HG02840 (cell line): ENCODE measurements at regions not wholly inside any gene's neighbourhood (a gene's known extent, or its start where the extent isn't known, plus 50 kb on each side); places are given as distances from the start of the nearest gene placed in this dataset.
"Not testable (repeated sequence)": the region's sequence is repeated elsewhere in the genome, so short reads cannot be mapped to it uniquely, and the experiment has no call there.

Experiments
- ATAC-seq: cut with Tn5 transposase; IDR thresholded peaks from one replicate; pipeline ENCODE4 v1.9.1; 2021; ENCODE audit warnings: mild to moderate bottlenecking, moderate library complexity, moderate number of reproducible peaks; ENCODE audit not compliant: unreplicated experiment, low FRiP score

GRCh38 chr4:153098427-153098826 is 105.8 kb upstream of the TRIM2 start:
- ATAC-seq: no peak

DNA sequence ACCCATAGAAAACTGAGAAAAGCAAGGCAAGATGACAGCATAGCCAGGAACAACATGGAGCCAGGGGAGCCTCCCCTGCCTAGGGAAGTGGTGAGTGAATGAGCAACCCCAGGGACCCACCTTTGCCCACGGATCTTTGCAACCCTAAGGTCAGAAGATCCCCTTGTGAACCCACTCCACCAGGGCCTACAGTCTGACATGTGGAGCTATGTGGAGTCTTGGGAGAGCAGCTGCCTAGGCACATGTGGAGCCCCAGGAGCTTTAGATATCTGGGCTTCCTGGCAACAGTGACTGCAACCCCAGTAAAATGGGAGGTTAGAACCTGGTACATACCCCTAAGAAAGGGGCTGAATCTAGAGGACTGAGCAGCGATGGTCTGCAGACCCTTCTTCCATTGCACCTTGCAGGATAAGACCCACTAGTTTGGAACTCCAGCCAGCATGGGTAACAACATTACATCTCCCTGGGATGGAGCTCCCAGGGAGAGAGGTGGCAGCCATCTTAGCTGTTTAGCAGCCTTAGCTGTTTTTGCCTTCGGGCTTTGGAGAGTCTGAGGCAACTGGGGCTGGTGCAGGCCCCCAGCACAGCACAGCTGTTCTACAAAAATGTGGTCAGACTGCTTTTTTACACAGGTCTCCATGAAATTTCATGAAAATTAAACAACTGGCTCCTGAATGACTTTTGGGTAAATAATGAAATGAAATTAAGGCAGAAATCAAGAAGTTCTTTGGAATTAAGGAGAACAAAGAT is 104.7 kb upstream of the TRIM2 start:
- no peak for ATAC-seq

GRCh38 chr4:153106736-153107135 is 97.5 kb upstream of the TRIM2 start:
- ATAC-seq: not testable (repeated sequence)

DNA sequence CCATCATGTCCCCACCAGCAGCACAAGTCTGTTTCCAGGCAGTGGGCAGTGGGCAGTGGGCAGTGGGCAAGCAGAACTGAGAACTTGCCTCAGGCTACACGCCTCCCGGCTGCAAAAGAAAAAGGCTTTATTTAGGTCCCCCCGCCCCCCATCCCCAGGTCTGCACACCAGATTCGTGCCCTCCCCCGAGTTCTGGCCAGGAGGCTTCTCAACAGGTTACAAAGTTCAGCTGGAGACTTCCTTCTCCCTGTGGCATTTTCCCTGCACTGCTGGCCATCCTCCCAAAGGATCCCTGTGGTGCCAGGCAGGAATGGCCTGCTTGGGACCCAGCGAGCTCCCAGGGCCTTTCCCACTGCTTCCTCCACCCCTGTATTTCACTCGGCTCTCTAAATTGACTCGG is 97.0 kb upstream of the TRIM2 start:
- ATAC-seq: no peak

DNA sequence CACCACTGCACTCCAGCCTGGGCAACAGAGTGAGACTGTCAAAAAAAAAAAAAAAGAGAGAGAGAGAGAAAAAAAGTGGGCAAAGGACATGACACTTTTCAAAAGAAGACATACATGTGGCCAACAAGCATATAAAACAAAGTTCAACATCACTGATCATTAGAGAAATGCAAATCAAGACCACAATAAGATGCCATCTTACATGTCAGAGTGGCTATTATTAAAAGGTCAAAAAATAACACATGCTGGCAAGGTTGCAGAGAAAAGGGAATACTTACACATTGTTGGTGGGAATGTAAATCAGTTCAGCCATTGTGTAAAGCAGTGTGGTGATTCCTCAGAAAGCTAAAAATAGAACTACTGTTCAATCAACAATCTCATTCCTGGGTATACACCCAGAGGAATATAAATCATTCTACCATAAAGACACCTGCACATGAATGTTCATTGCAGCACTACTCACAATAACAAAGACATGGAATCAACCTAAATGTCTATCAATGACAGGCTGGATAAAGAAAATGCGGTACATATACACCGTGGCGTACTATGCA is 94.9 kb upstream of the TRIM2 start:
- no peak for ATAC-seq

DNA sequence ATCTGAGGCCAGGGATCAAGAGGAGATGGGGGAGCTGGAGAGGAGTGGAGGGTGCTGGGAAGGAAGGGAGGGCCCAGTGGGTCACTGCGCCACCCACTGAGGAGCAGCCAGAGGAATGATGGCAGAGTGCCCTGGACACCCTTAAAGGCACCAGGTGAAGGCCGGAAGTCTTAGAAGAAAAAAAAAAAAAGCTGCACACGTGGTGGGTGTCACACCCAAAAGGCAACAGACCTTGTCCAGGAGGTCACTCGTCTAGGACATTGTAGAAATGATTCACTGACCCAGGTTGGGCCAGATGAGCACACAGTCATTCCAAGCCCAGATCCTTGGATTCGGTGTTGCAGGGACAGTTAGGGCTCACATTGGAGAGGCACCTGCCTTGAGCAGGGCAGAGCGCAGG is 93.5 kb upstream of the TRIM2 start:
- ATAC-seq: no peak

DNA sequence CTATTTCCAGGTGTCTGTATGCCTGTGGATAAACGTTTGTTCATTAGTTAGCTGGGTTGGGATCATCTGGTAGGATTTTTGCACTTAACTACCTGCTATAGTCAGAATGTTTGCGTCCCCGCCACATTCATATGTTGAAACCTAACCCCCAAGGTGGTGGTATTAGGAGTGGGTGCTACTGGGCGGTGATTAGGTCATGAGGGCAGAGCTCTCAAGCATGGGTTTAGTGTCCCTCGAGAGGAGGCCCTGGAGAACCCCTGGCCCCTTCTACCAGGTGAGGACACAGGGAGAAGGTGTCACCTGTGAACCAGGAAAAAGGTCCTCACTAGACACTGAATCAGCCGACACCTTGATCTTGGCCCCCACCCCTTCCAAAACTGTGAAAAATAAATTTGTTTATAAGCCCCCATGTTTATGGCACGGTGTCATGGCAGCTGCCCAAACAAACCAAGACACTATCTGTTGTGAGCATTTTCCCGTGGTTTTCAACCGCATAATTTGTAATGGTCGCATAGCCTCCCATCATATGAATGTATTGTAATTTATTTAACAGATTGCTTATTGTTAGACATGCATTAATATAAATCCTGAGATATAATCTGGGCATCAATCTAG is 92.7 kb upstream of the TRIM2 start:
- ATAC-seq: no peak

GRCh38 chr4:153112041-153112441 is 92.2 kb upstream of the TRIM2 start:
- no peak for ATAC-seq

- ATAC-seq: no peak
Measured at GRCh38 chr4:153113061-153113837, 91.0 kb upstream of the TRIM2 start.

- ATAC-seq: no peak
Measured at GRCh38 chr4:153113838-153114105, 90.5 kb upstream of the TRIM2 start.

GRCh38 chr4:153114771-153115321 is 89.4 kb upstream of the TRIM2 start:
- no peak for ATAC-seq

DNA sequence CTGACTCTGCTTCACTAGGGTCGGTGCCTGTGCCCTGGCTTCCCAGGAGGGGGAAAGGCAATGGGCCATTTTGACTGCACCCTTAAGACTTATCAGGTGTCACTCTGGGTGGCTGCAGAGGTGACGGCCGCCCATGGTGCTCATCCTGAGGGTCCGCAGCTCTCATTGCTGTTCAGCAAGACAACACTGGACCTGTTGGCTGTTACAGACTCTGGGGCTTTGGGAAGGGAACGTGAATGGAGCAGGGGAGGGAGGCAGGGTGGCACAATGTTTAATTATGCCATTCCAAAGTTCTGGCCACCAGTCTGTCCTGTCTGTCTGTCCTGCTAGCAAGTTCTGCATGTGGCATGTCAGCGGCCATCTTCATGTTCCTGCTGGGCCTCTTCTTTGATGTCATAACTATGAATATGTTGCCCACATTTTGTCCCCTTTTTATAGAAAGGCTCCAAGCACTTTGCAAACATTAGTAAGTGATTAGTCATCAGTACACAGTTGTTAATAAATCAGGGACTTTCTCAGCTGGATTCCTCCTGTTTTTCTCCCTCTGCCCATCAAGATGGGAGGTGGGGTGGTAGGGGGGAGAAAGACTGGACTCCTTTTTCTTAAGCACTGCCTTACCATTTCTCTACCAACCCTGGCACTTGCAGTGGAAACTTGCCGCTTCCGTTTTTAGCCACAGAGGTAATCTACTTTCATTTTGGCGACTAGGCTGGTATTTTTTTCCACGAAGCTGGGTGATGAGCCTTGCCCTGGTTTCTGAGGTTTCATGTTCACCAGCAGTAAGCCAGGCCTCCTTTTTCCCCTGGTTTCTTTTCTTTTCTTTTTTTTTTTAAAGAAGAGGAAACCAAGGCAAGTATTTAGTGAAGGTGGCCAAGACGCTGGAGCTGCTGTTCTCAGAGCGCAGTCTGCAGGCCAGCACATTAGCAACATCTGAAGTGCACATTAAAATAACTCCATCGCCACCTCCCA is 88.6 kb upstream of the TRIM2 start:
- ATAC-seq: no peak

DNA sequence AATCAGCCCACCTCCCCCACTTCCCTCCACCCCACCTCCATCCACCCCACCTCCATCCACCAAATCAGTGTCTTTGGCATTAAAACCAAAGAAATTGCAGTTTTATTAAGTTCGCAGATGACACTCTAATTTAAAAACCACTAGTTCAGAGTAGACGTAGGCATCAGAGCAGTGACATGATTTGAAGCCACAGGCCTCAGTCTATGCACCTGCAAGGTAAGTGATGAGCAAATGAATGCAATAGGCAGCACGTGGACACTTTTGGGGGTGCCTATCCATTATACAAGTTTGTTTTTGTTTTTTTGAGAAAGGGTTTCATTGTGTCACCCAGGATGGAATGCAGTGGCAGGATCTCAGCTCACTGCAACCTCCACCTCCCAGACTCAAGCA is 88.0 kb upstream of the TRIM2 start:
- ATAC-seq: no peak

- no peak for ATAC-seq
Measured at GRCh38 chr4:153116801-153117200, 87.4 kb upstream of the TRIM2 start.

DNA sequence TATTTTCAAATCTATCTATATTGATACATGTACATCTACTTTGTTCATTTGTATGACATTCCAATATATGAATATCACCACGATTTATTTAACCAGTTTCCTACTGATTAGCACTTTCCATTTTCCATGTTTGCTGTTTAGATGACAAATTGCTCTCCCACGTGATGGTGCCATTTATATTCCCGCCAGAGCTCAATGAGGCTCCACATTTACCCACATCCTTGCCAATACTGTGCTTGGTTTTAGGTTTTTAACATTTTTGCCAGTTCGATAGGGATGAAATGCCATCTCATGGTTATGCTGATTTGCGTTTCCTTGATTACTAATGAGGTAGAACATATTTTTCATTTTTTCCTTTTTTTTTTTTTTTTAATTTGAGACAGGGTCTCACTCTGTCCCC is 86.7 kb upstream of the TRIM2 start:
- ATAC-seq: no peak

DNA sequence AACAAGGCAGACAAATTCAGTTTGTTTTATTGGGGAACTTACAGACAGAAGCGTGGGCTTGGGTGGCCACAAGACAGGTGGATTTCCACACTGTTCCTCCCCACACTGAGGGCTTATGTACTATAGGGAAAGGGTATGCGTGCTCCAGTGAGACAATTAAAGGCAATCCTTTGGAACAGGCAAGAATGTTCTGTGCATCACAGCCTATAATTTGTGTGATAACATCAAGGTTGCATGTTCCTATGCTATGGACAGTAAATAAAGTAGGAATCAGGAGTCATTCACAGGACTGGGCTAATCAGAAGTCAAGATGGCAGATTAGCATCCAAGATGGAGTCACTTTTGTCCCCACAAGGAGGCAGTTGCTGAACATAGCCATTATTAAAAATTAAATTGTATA is 84.6 kb upstream of the TRIM2 start:
- ATAC-seq: no peak

DNA sequence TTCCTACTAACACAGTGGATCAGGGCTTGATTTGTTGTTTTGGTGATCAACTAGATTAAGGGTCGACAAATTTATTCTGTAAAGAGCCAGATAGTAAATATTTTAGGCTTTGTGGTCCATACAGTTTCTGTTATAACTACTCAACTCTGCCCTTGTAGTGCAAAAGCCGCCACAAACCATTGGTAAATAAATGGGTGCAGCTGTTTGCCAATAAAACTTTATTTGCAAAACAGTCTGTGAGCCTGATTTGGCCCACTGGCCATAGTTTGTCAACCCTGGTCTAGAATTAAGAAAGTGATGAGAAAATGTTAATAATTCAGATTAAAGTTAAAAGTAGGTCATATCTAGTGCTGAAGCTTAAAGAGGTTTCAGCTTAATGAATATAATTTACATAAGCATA is 84.0 kb upstream of the TRIM2 start:
- no peak for ATAC-seq

DNA sequence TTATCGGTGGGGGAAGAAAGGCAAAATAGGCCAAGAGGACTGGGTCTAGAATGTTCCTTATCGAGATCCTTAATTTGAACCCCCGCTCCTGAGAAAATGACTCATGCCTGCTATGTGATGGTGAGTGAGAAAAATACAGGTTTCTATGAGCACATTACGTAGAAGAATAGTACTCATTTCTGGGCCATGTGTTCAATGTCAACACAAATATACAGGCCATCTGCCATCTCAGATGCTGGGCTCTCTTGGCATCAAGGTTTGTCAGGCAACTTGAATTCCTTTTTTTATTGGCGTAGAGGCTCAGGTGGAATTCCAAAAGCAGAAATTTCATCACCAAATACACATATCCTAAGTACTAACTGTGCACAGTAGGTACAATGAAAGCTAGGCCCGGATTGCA is 81.4 kb upstream of the TRIM2 start:
- no peak for ATAC-seq

- no peak for ATAC-seq
Measured at GRCh38 chr4:153126137-153126536, 78.1 kb upstream of the TRIM2 start.
